HG03095 (cell line): ENCODE measurements at regions not wholly inside any gene's neighbourhood (a gene's known extent, or its start where the extent isn't known, plus 50 kb on each side); places are given as distances from the start of the nearest gene placed in this dataset.

Source experiments
- ATAC-seq: cut with Tn5 transposase; IDR thresholded peaks from one replicate; pipeline ENCODE4 v1.9.1; 2021; ENCODE audit warnings: moderate library complexity; ENCODE audit not compliant: unreplicated experiment

GRCh38 chr3:27861046-27862036, 139.2 kb upstream of the EOMES start:
- ATAC-seq = no peak

GRCh38 chr3:27865731-27866130, 143.6 kb upstream of the EOMES start:
- ATAC-seq = no peak

- ATAC-seq = no peak
Observed at GRCh38 chr3:27869152-27869551, 147.0 kb upstream of the EOMES start.

- no peak for ATAC-seq
Observed at GRCh38 chr3:27877061-27878013, 155.2 kb upstream of the EOMES start.

DNA sequence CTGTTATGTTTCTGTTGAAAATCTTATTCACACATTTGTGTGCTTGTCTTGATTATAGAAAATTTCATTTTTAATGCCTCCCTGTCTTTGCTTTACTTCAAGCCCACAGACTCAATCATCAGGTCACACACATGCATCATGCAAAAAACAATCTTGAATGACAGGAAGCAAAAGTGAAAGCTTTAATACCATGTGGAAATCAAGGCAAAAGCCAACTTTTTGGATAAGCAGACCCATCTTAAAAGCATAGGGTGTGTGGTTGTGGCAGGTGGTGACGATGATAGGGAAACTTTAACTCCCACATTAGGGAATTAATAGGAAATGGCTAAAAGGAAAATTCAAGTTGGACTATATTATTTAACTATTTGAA, 155.9 kb upstream of the EOMES start:
- ATAC-seq = no peak

GRCh38 chr3:27880969-27881892, 159.1 kb upstream of the EOMES start:
- ATAC-seq = no peak

- no peak for ATAC-seq
Observed at GRCh38 chr3:27883266-27883665, 161.1 kb upstream of the EOMES start.

DNA sequence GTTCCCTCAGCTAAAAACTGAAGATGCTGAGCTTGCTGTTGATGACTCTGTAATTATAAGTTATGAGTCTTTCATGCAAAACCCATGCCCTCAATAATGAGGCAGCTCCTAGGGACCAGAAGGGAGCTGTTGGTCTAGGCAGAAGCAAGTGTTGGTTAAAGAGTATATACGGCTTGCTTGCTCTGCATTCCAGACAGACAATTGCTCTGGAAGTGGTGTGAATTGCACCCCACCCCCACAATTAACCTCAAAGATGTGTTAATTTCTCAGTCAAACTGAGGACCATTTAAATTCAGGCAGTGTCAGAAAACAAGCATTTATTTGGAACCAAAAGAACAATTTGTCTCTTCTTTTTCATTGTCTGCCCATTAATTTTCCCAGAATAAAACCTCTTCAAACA, 163.5 kb upstream of the EOMES start:
- ATAC-seq = no peak

DNA sequence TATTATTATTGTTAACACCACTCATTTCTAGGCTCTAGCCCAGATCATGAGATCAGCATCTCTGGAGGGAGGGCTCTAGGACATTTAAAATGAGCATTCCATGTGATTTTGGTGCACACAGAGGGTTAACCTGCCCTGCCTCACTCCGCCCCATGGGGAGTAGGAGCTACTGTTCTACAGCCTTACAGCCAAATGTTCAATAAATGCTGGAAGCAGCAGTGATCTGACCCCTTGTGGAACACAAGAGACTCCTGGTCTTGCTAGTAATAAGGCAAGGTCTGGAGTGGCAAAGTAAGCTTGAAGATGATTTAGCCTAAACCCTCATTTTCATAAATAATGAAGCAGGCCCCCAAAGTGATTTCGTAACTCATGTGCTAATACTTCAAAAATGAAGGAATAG, 166.4 kb upstream of the EOMES start:
- ATAC-seq = no peak

GRCh38 chr3:27889745-27890144, 167.6 kb upstream of the EOMES start:
- ATAC-seq = no peak

DNA sequence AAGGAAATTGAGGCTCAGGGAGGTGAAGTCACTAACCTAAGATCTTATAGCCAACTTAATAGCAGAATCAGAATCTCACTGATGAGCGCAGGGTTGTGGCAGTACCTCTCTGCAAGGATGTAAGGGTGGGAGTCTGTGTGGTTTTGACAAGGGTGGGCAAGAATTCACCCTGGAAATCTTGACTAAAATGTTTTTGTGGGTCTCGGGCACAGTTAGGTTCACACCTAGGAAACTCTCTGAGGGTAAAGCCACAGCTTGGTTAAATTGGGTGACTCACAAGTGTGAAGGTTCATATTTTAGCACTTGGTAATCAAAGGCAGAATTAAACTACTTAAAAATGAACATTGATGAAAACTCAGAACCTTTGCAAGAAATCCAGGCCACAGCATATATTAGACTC, 178.2 kb upstream of the EOMES start:
- no peak for ATAC-seq

DNA sequence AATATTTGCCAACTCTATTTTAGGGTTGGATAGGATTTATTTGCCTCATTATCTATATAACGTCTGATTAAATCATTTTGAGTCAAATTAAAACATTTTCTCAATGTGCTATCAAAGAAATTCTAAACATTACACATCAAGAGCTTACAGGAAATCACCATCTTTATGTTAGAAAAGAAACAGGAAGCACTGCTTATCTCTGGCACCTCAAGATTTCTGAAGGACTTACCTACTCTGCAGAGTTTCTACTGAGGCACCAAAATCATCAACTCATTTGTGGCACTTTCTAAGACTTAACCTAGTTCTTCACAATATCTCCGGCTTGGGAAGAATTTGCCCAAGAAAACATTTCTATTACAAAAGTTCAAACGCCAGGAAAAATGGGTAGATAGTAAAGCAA, 181.3 kb upstream of the EOMES start:
- ATAC-seq = no peak

DNA sequence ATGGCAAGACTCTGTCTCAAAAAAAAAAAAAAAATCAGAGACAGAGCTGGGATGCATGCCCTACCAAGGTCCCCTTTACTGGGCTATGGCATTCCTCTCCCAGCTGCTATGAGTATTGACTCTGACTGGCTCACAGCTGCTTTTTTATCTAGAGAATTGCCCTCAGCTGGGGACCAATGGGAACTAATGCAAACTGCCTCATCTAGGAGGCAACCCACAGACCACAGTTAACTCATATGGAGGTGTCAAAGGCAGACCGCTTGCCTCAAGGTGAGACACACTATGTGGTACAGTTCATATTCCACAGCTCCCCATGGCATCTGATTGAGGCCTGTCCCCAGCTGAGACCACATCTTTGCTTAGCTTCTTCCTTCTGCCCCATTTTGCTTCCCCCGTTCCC, 183.5 kb upstream of the EOMES start:
- ATAC-seq = no peak

DNA sequence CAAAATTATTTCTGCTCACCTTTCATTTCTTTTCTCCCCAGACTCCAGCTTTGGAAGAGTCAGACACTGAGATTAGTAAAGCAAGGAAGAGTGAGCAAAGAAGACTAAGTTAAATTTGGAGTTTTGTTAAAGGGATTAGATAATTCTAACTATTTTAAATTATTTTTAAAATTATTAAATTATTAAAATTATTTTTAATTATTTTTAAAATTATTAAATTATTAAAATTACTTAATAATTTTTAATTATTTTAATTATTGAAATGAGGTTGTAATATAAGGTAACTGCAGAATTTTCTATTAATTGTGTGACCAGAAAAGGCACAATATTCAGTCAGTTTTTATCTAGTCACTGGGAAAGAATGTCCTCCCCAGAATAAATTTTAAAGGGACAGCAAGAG, 185.0 kb upstream of the EOMES start:
- no peak for ATAC-seq

GRCh38 chr3:27907929-27908328, 185.8 kb upstream of the EOMES start:
- no peak for ATAC-seq

DNA sequence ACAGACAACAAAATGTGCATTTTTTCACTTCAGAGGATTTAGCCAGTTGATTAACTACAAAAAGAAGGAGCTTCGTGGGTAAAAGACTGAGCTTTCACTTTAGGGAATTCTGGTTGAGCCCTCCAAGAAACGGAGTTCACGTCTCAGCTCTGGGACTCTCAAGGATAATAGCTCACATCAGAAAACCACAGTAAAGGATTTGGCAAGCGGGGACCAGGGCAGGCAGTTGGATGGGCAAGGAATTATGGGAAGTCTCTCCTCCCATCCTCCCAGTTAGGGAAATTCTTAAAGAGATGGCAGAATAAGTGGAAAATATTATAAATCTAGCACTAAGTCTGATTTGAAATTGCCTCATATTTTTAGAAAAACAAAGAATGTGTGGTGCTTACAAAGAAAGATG, 188.3 kb upstream of the EOMES start:
- ATAC-seq = no peak

DNA sequence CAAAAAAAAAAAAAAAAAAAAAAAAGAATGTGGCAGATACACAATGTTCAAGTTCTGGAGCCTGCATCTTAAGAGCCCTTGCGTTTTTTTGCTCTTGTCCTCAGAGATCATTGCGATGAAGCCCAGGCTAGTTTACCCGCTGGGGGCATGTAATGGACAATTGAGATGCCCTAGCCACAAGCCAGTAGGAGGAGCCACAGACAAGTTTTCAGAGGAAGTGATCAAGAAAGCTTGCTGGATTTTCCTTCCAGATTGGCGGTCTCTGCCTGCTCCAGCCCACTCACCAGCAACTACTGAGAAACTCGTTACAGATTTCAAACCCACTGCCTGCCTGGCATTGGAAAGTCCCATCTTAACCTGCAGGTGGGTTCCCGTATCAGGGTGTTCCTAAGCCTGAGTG, 192.1 kb upstream of the EOMES start:
- no peak for ATAC-seq

- ATAC-seq = no peak
Observed at GRCh38 chr3:27923349-27924068, 201.4 kb upstream of the EOMES start.

DNA sequence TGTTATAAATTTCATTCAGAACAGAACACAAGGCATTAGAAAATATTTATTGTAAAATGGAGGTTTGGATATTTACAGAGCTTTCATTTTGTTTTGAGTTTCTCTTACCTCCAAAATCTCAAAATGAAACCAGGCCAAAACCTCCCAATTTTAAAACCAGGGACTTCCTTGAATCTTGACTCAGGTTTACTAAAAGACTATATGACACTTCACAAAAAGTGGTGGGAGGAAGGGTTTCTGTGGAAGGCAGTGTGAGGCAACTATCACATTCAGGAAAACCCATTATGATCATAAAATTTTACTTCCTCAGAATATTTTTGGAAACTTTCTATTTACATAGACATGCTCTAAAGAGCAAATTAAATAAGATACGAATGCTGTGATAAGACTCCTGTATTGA, 205.8 kb upstream of the EOMES start:
- no peak for ATAC-seq

GRCh38 chr3:27930052-27930602, 208.0 kb upstream of the EOMES start:
- ATAC-seq = no peak
